Right atrium auricular region (tissue), 2 donors: ENCODE measurements at regions not wholly inside any gene's neighbourhood (a gene's known extent, or its start where the extent isn't known, plus 50 kb on each side); places are given as distances from the start of the nearest gene placed in this dataset.
A peak's percentile ranks its signal among the peaks of the same experiment; 100 is the strongest.

ENCODE experiments used
- DNase-seq: peaks from one replicate; pipeline ENCODE4 v3.0.0-alpha.2; 2019; ENCODE audit warnings: low spot score
- H3K27ac ChIP-seq, 2 donors: fragments of 200-600 bp; sonication (generic); 1 replicate in 1 of 2; 2 replicates in 1 of 2; pipeline ENCODE4 v1.5.1; 2016 to 2019
- H3K27me3 ChIP-seq, 2 donors: fragments of 200-600 bp; sonication (generic); one replicate each; pipeline versions ENCODE4 v1.5.1 to v1.6.0; 2017 to 2019
- H3K36me3 ChIP-seq: fragments of 200-600 bp; sonication (generic); one replicate; pipeline ENCODE4 v1.5.1; 2016
- H3K4me1 ChIP-seq, 2 donors: fragments of 200-600 bp; sonication (generic); one replicate each; pipeline versions ENCODE4 v1.5.1 to v1.6.0; 2017 to 2019
- H3K4me3 ChIP-seq, 2 donors: fragments of 200-600 bp; sonication (generic); 1 replicate in 1 of 2; 2 replicates in 1 of 2; pipeline ENCODE4 v1.5.1; 2017 to 2019; ENCODE audit warnings: mild to moderate bottlenecking in 1 of 2, moderate library complexity in 1 of 2
- H3K9me3 ChIP-seq, 2 donors: fragments of 200-600 bp; sonication (generic); one replicate each; pipeline ENCODE4 v1.5.1; 2019
- TF ChIP-seq, protein P1 (sequence below), 2 donors: fragments of 200-600 bp; sonication (generic); IDR thresholded peaks; one replicate each; pipeline ENCODE4 v1.5.1; 2019; ENCODE audit warnings: antibody characterized with exemption in 2 of 2

DNA sequence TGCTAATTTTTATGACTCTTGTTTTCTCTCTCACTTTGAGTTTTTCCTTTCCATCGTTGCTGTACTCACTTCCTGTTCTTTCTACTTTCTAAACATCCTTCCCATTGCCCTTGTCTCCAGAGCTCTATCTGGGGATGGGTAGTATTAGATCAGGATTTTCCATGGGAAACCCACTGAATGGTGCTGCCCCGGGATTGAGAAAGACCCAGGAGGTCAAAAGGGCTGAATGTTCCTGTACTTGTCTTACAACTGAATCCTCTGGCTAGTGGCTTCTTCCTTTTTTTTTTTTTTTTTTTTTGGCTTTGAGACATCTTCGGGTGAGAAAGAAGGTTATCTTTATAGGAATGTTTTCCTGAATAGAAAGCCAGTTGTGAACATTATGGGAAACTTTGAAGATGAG lies 364.8 kb upstream of the SLC14A2 start:
- no peaks in the 10 kb centered on the region for H3K27me3 ChIP-seq
- H3K4me3 ChIP-seq: no peak overlapping the region
- TF ChIP-seq, protein P1, sequence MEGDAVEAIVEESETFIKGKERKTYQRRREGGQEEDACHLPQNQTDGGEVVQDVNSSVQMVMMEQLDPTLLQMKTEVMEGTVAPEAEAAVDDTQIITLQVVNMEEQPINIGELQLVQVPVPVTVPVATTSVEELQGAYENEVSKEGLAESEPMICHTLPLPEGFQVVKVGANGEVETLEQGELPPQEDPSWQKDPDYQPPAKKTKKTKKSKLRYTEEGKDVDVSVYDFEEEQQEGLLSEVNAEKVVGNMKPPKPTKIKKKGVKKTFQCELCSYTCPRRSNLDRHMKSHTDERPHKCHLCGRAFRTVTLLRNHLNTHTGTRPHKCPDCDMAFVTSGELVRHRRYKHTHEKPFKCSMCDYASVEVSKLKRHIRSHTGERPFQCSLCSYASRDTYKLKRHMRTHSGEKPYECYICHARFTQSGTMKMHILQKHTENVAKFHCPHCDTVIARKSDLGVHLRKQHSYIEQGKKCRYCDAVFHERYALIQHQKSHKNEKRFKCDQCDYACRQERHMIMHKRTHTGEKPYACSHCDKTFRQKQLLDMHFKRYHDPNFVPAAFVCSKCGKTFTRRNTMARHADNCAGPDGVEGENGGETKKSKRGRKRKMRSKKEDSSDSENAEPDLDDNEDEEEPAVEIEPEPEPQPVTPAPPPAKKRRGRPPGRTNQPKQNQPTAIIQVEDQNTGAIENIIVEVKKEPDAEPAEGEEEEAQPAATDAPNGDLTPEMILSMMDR (IDR thresholded peaks at IDR 0.05): no peak
- H3K27ac ChIP-seq: peak overlapping the region in 1 of 2 donors; percentile 89
- DNase-seq: no peak
- no peaks in the 10 kb centered on the region for H3K36me3 ChIP-seq
- peaks cover 0 to 33% of the 10 kb centered on the region in 2 donors for H3K4me1 ChIP-seq
- no peaks in the 10 kb centered on the region for H3K9me3 ChIP-seq

DNA sequence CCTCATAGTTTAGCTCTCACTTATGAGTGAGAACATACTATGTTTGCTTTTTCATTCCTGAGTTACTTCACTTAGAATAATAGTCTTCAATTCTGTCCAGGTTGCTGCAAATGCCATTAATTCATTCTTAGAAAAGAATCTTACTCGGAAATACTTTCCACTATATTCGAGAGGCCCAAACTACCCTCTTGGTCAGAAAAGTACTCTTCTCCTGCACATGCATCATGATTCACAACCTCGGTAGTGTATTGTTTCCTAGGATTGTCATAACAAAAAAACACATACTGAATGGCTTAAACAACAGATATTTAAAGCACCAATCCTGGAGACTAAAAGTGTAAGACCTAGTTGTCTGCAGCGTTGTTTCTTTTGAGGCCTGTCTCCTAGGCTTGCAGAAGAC lies 364.0 kb upstream of the SLC14A2 start:
- Histone ChIP-seq H3K4me3 (no peak overlapping the region), H3K4me1 (peaks cover 0 to 33% of the 10 kb centered on the region in 2 donors), H3K27me3 (no peaks in the 10 kb centered on the region), H3K9me3 (no peaks in the 10 kb centered on the region), H3K36me3 (no peaks in the 10 kb centered on the region), H3K27ac (no peak overlapping the region)
- no peak for DNase-seq
- TF ChIP-seq, protein P1 (IDR thresholded peaks at IDR 0.05): no peak

DNA sequence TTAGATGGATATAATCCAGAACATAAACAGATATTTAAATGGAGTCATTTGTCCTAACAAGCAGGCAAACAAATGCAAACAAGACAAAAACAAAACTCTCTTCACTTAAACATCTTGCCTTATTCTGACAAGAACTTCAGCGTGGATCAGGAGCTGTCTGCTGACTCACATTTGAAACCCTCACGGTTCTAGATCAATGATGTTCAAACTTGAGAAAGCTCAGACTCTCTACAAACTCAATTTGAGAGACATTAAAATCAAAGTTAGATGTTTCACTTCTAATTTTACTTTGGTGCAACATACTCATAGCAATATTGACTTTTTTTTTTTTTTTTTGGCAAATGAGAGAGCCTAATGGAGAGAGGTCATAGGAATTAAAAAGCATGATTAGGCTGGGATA lies 362.8 kb upstream of the SLC14A2 start:
- no peak for DNase-seq
- no peaks in the 10 kb centered on the region for H3K9me3 ChIP-seq
- TF ChIP-seq, protein P1 (IDR thresholded peaks at IDR 0.05): no peak
- no peaks in the 10 kb centered on the region for H3K36me3 ChIP-seq
- H3K4me3 ChIP-seq: no peak overlapping the region
- H3K27me3 ChIP-seq: no peaks in the 10 kb centered on the region
- H3K4me1 ChIP-seq: peaks cover 0 to 33% of the 10 kb centered on the region in 2 donors
- no peak overlapping the region for H3K27ac ChIP-seq

DNA sequence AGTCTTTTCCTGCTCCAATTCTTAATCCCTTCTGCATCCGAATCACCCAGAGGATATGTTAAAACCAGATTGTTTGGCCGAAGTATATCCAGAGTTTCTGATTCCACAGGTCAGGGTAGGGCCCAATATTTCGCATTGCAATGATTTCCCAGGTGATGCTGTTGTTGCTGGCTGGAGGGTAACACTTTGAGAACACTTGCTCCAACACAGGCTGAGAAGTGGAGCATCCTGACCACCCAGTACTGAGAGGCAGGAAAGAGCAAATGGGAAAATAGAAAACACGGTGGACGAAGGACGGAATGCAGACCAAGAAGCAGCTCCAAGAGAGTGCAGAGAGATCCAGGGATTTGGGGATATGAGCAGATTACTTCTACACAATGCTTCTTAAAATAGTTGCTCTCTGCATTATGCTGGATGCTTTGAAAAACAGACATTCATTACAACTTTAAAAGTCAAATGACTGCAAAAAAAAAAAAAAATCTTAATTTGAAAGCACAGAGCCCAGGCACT lies 362.2 kb upstream of the SLC14A2 start:
- TF ChIP-seq, protein P1 (IDR thresholded peaks at IDR 0.05): no peak
- peaks cover 0 to 28% of the 10 kb centered on the region in 2 donors for H3K4me1 ChIP-seq
- no peak for DNase-seq
- H3K27me3 ChIP-seq: no peaks in the 10 kb centered on the region
- no peak overlapping the region for H3K27ac ChIP-seq
- H3K4me3 ChIP-seq: no peak overlapping the region
- H3K9me3 ChIP-seq: no peaks in the 10 kb centered on the region
- no peaks in the 10 kb centered on the region for H3K36me3 ChIP-seq

DNA sequence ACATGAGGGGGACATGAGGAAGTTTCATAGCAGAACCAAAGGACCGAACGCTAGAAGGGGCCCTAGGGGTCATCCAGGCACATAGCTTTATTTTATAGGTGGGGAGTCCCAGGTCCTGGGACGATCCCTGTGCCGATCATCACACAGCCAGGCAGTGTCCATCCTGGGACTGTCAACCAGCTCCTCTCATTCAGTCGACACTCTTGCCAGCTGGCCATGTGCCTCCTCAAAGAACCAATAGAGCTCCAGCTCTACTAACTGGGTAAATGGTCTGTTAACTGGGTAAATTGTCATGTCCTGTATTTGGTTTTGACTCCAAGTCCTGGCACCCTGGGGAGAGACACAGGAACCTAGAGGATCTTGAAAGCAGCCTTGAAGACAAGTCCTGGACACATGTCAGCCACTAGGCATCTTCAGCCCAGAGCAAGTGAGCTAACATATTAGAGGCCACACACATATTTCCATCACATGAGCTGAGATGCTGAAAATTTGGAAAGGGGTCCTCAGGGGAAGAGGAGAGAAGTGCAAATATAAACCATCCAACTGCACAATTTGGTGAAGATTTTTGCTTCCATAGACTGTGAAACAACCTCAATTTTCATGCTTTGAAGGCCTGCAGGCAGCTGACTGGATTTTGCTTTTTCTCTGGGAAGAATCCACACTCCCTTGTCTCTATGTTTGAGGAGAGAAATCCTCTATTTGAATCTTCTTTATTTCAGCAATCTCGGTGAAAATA lies 361.1 kb upstream of the SLC14A2 start:
- H3K27ac ChIP-seq: peak overlapping the region; percentile 30 to 34
- H3K27me3 ChIP-seq: no peaks in the 10 kb centered on the region
- H3K4me1 ChIP-seq: peaks cover 0 to 17% of the 10 kb centered on the region in 2 donors
- H3K4me3 ChIP-seq: no peak overlapping the region
- TF ChIP-seq, protein P1 (IDR thresholded peaks at IDR 0.05): no peak
- no peaks in the 10 kb centered on the region for H3K36me3 ChIP-seq
- H3K9me3 ChIP-seq: no peaks in the 10 kb centered on the region
- no peak for DNase-seq
